HepG2 (cell line): ENCODE measurements at regions not wholly inside any gene's neighbourhood (a gene's known extent, or its start where the extent isn't known, plus 50 kb on each side); places are given as distances from the start of the nearest gene placed in this dataset.

Source experiments
- DPF2 ChIP-seq: sonication (generic); formaldehyde crosslinking; IDR thresholded peaks from 2 replicates; pipeline ENCODE4 v1.4.0; 2020; ENCODE audit warnings: mild to moderate bottlenecking, low read depth, missing genetic modification reagents, borderline replicate concordance
- ZNF674 ChIP-seq: sonication (generic); formaldehyde crosslinking; IDR thresholded peaks from 2 replicates; pipeline ENCODE4 v1.5.0; 2020; ENCODE audit warnings: low read depth, mild to moderate bottlenecking, missing genetic modification reagents

DNA sequence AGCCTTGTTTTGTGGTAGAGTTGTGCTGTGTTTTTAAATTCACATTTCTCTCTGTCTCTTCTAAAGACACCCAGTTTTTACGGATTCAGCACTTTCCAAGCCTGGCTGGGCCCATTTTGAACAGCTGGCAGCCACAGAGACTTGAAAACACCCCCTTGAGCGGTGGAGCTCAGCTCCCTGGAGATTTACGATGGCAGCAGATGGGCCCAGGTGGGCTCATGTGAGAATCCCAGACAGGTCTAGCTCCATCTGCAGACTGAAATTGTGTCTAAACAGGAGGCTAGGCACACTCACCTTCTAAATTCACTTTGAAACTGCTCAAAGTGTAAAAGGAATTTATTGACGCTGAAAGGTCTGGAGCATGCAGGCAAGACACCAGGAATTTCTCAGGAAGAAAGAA lies 232.0 kb upstream of the HES1 start:
- TF ChIP-seq ZNF674 (CRISPR knock-in tag) (no peak), DPF2 (CRISPR knock-in tag) (no peak)
